KMS-11 (cell line): ENCODE measurements at regions not wholly inside any gene's neighbourhood (a gene's known extent, or its start where the extent isn't known, plus 50 kb on each side); places are given as distances from the start of the nearest gene placed in this dataset.

Source experiments
- H2AFZ ChIP-seq: fragments of 200-600 bp; sonication (generic); 2 replicates; pipeline ENCODE4 v1.6.1; 2016; ENCODE audit warnings: antibody characterized with exemption, mixed run types, low read depth
- H3K27ac ChIP-seq: fragments of 200-600 bp; sonication (generic); 2 replicates; pipeline ENCODE4 v1.6.1; 2016; ENCODE audit warnings: mild to moderate bottlenecking, mixed run types
- H3K27me3 ChIP-seq: fragments of 200-600 bp; sonication (generic); 2 replicates; pipeline ENCODE4 v1.6.1; 2017; ENCODE audit warnings: mild to moderate bottlenecking, low read depth, mixed run types, moderate library complexity; ENCODE audit not compliant: insufficient read depth
- H3K36me3 ChIP-seq: fragments of 200-600 bp; sonication (generic); 2 replicates; pipeline ENCODE4 v1.6.1; 2017; ENCODE audit warnings: mild to moderate bottlenecking, mixed run types; ENCODE audit not compliant: insufficient read depth
- H3K4me1 ChIP-seq: fragments of 200-600 bp; sonication (generic); 2 replicates; pipeline ENCODE4 v1.6.1; 2016; ENCODE audit warnings: mild to moderate bottlenecking, low read depth, mixed run types; ENCODE audit not compliant: poor library complexity, severe bottlenecking
- H3K4me2 ChIP-seq: fragments of 200-600 bp; sonication (generic); 2 replicates; pipeline ENCODE4 v1.7.0; 2016; ENCODE audit warnings: mild to moderate bottlenecking, mixed run types
- H3K4me3 ChIP-seq: fragments of 200-600 bp; sonication (generic); IDR thresholded peaks from 2 replicates; pipeline ENCODE4 v1.6.1; 2017; ENCODE audit warnings: low read depth, low read length, mixed read lengths; ENCODE audit not compliant: insufficient read depth
- H3K79me2 ChIP-seq: fragments of 200-600 bp; sonication (generic); 2 replicates; pipeline ENCODE4 v1.6.1; 2016; ENCODE audit warnings: low read depth, mixed run types; ENCODE audit not compliant: insufficient read depth
- H3K9ac ChIP-seq: fragments of 200-600 bp; sonication (generic); 2 replicates; pipeline ENCODE4 v1.6.1; 2016; ENCODE audit warnings: mild to moderate bottlenecking, mixed run types
- H4K20me1 ChIP-seq: fragments of 200-600 bp; sonication (generic); 2 replicates; pipeline ENCODE4 v1.6.1; 2016; ENCODE audit warnings: mild to moderate bottlenecking, mixed run types; ENCODE audit not compliant: insufficient read depth
- TF ChIP-seq, protein P1 (sequence below): fragments of 200-600 bp; sonication (generic); conservative IDR thresholded peaks from 2 replicates; pipeline ENCODE4 v1.6.1; 2017; ENCODE audit warnings: low read depth, mild to moderate bottlenecking, antibody characterized with exemption, low read length, moderate library complexity, mixed read lengths

DNA sequence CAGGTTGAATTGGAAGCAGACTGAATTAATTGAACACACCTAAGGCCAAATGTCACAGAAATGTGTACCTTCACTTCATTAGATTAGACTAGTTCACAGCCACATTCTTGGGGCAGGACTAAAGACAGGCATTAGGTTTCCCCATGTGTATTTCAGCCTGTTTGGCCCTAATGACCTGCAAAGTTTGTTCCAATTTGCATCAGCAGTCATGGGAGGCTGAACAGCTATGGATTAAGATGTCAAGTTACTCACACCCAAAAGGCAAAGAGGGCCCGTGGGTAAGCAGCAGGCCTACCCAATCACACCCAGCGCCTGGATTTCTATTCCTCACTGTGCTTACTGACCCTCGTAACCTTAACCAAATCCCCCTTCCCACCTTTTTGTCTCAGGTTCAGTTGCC is 99.6 kb upstream of the RIOK3 start:
- TF ChIP-seq, protein P1, sequence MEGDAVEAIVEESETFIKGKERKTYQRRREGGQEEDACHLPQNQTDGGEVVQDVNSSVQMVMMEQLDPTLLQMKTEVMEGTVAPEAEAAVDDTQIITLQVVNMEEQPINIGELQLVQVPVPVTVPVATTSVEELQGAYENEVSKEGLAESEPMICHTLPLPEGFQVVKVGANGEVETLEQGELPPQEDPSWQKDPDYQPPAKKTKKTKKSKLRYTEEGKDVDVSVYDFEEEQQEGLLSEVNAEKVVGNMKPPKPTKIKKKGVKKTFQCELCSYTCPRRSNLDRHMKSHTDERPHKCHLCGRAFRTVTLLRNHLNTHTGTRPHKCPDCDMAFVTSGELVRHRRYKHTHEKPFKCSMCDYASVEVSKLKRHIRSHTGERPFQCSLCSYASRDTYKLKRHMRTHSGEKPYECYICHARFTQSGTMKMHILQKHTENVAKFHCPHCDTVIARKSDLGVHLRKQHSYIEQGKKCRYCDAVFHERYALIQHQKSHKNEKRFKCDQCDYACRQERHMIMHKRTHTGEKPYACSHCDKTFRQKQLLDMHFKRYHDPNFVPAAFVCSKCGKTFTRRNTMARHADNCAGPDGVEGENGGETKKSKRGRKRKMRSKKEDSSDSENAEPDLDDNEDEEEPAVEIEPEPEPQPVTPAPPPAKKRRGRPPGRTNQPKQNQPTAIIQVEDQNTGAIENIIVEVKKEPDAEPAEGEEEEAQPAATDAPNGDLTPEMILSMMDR, result no peak
- no peaks in the 10 kb centered on the region for H3K36me3 ChIP-seq
- H3K9ac ChIP-seq, result no peak overlapping the region
- no peak overlapping the region for H3K4me3 ChIP-seq
- no peaks in the 10 kb centered on the region; the same call in 1 of the 2 replicates for H3K79me2 ChIP-seq
- H3K4me2 ChIP-seq, result no peak overlapping the region
- H3K4me1 ChIP-seq, result peaks cover 29% of the 10 kb centered on the region
- H4K20me1 ChIP-seq, result no peaks in the 10 kb centered on the region
- no peak overlapping the region for H3K27ac ChIP-seq
- no peaks in the 10 kb centered on the region for H3K27me3 ChIP-seq
- no peak overlapping the region for H2AFZ ChIP-seq

DNA sequence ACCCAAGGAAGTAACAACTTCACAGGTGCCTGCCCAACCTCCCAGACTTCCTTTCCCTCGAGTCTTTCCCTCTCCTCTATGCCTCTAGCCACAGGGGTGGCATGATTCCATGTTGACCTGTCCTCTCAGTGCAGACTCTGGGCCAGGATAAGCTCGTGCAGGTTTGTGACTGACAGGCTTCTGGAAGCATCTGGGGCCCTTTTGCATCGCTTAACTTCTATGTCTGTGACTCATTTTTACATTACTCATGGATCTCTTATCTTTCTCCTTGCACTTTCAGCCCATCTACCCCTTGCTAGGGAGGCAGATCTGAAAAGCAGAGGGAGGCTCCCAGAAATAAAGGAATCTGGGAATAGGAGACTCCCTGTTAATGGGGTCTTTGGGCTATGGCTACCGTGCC is 98.5 kb upstream of the RIOK3 start:
- no peak overlapping the region for H3K27ac ChIP-seq
- H2AFZ ChIP-seq, result no peak overlapping the region
- no peak overlapping the region for H3K9ac ChIP-seq
- no peaks in the 10 kb centered on the region for H3K27me3 ChIP-seq
- H4K20me1 ChIP-seq, result no peaks in the 10 kb centered on the region
- TF ChIP-seq, protein P1, result no peak
- H3K79me2 ChIP-seq, result no peaks in the 10 kb centered on the region; the same call in 1 of the 2 replicates
- H3K36me3 ChIP-seq, result no peaks in the 10 kb centered on the region
- H3K4me1 ChIP-seq, result peaks cover 41% of the 10 kb centered on the region
- H3K4me2 ChIP-seq, result no peak overlapping the region
- no peak overlapping the region for H3K4me3 ChIP-seq

DNA sequence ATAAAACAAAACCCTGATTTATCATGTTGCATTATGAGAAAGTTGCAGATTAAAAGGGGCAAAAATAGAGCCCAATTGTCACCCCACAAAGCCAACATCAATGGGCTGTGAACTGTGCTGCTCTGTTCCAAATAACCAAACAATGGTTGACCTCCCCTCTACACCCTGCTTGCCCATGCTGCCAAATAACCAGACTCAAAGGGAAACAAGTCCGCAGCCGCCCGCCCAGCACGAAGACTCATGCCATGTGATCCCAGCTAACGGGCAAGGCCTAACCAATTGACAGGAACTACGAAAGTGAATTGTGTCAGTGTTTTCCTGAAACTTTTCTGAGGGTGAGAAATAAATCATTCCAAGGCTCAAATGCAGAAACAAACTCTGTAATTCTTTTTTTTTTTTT is 97.9 kb upstream of the RIOK3 start:
- Histone ChIP-seq H3K27me3 (no peaks in the 10 kb centered on the region), H3K4me1 (peaks cover 46% of the 10 kb centered on the region), H3K79me2 (no peaks in the 10 kb centered on the region; the same call in 1 of the 2 replicates), H3K4me3 (no peak overlapping the region), H3K27ac (no peak overlapping the region), H4K20me1 (no peaks in the 10 kb centered on the region), H3K36me3 (no peaks in the 10 kb centered on the region), H2AFZ (no peak overlapping the region), H3K9ac (no peak overlapping the region), H3K4me2 (no peak overlapping the region)
- TF ChIP-seq, protein P1, result no peak

DNA sequence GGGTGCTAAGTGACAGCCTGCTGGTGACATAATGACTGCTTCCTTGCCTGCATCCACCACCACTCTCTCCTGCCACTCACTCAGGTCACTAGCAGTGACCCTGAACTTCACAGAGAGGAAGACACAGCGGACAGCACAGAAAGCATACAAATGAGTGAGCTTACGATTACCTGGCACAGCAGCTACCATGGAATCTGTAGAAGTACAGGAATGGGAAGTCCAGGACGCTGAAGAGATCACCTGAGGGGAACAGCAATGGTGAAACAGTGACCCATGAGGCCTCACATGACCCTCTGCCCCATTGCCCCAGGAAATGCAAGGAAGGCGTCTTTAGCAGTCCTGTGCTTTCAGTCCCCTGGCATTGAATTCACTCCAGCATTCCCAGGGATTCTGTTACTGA is 96.7 kb upstream of the RIOK3 start:
- Histone ChIP-seq H3K36me3 (no peaks in the 10 kb centered on the region), H2AFZ (no peak overlapping the region), H3K9ac (no peak overlapping the region), H3K4me2 (no peak overlapping the region), H3K27ac (no peak overlapping the region), H4K20me1 (no peaks in the 10 kb centered on the region), H3K4me3 (no peak overlapping the region), H3K27me3 (no peaks in the 10 kb centered on the region), H3K79me2 (no peaks in the 10 kb centered on the region; the same call in 1 of the 2 replicates), H3K4me1 (peaks cover 46% of the 10 kb centered on the region)
- TF ChIP-seq, protein P1, result no peak
